OCI-LY7 (cell line): ENCODE measurements at regions not wholly inside any gene's neighbourhood (a gene's known extent, or its start where the extent isn't known, plus 50 kb on each side); places are given as distances from the start of the nearest gene placed in this dataset.

ENCODE experiments used
- BruUV-seq: library from RNA; stranded (reverse); fragments of 400-500 nt; replicated peaks from 2 replicates; lab custom pipeline; 2021; lab: Mats Ljungman, UMichigan
- CTCF ChIA-PET: fragments of 300-600 bp; sonication (Branson Sonifier 250); formaldehyde crosslinking; loops from one replicate; lab custom pipeline; 2022; ENCODE audit warnings: antibody characterized with exemption; ENCODE audit not compliant: unreplicated experiment; lab: Charles Lee
- POLR2A ChIA-PET: fragments of 300-600 bp; sonication (Branson Sonifier 250); formaldehyde crosslinking; loops from one replicate; lab custom pipeline; 2022; ENCODE audit warnings: antibody characterized with exemption; lab: Charles Lee
- DNase-seq: peaks from one replicate; pipeline ENCODE4 v3.0.0-alpha.2; 2015; ENCODE audit warnings: low spot score
- H2AFZ ChIP-seq: fragments of 200-600 bp; sonication (generic), shearing (Covaris generic); 2 replicates; pipeline ENCODE4 v1.6.1; 2014; ENCODE audit warnings: mild to moderate bottlenecking, antibody characterized with exemption, low read length, moderate library complexity
- H3K27ac ChIP-seq: fragments of 200-600 bp; sonication (generic); 2 replicates; pipeline ENCODE4 v1.5.1; 2014; ENCODE audit warnings: mixed run types, low read depth, mild to moderate bottlenecking, moderate library complexity, low read length, inconsistent platforms; ENCODE audit not compliant: poor library complexity, severe bottlenecking
- H3K36me3 ChIP-seq: fragments of 200-600 bp; sonication (generic); 2 replicates; pipeline ENCODE4 v1.6.1; 2014; ENCODE audit warnings: mild to moderate bottlenecking, antibody characterized with exemption, low read length, moderate library complexity, mixed read lengths; ENCODE audit not compliant: insufficient read depth
- H3K4me1 ChIP-seq: fragments of 200-600 bp; sonication (generic); 2 replicates; pipeline ENCODE4 v1.5.1; 2014; ENCODE audit warnings: mild to moderate bottlenecking, low read length; ENCODE audit not compliant: insufficient read depth, poor library complexity, severe bottlenecking
- H3K4me2 ChIP-seq: fragments of 200-600 bp; sonication (generic); 2 replicates; pipeline ENCODE4 v1.6.1; 2014; ENCODE audit warnings: mild to moderate bottlenecking, low read length
- H3K4me3 ChIP-seq: fragments of 200-600 bp; sonication (generic); 2 replicates; pipeline ENCODE4 v1.5.1; 2014; ENCODE audit warnings: mild to moderate bottlenecking, low read depth, low read length; ENCODE audit not compliant: poor library complexity, severe bottlenecking
- H3K79me2 ChIP-seq: fragments of 200-600 bp; sonication (generic); 2 replicates; pipeline ENCODE4 v1.6.1; 2016; ENCODE audit warnings: low read depth, mild to moderate bottlenecking, low read length, moderate library complexity, mixed read lengths; ENCODE audit not compliant: insufficient read depth
- H3K9me2 ChIP-seq: fragments of 200-600 bp; sonication (generic); 2 replicates; pipeline ENCODE4 v1.6.1; 2016; ENCODE audit warnings: mild to moderate bottlenecking, low read length, mixed read lengths; ENCODE audit not compliant: insufficient read depth
- H3K9me3 ChIP-seq: fragments of 200-600 bp; sonication (generic); 2 replicates; pipeline ENCODE4 v1.6.1; 2014; ENCODE audit warnings: mild to moderate bottlenecking, mixed run types, low read length, mixed read lengths
- H4K20me1 ChIP-seq: fragments of 200-600 bp; sonication (generic); 2 replicates; pipeline ENCODE4 v1.6.1; 2014; ENCODE audit warnings: mild to moderate bottlenecking, antibody characterized with exemption, low read length, moderate library complexity, mixed read lengths; ENCODE audit not compliant: insufficient read depth
- CTCF ChIP-seq: fragments of 200-600 bp; sonication (generic); conservative IDR thresholded peaks from 2 replicates; pipeline ENCODE4 v1.5.1; 2014; ENCODE audit warnings: mild to moderate bottlenecking, antibody characterized with exemption, low read length, moderate library complexity, mixed read lengths
- EZH2phosphoT487 ChIP-seq: fragments of 200-600 bp; sonication (generic); IDR thresholded peaks from 2 replicates; pipeline ENCODE4 v1.6.1; 2018; ENCODE audit warnings: low read depth, borderline replicate concordance, mild to moderate bottlenecking, mixed run types, antibody characterized with exemption, low read length, moderate library complexity, mixed read lengths
- intact Hi-C: fragments of 100-400 bp; cut with micrococcal nuclease; formaldehyde crosslinking; loops from one replicate; pipeline ENCODE4 v1.10.0; 2022; ENCODE audit not compliant: unreplicated experiment

GRCh38 chr17:12489325-12489724 is 176.4 kb upstream of the MYOCD start:
- ChIA-PET POLR2A (no interaction called here), CTCF (no interaction called here)
- Histone ChIP-seq H3K4me1 (no peaks in the 10 kb centered on the region), H3K79me2 (no peaks in the 10 kb centered on the region), H3K36me3 (no peaks in the 10 kb centered on the region), H3K4me2 (no peak overlapping the region), H3K9me3 (no peaks in the 10 kb centered on the region), H3K4me3 (no peak overlapping the region), H2AFZ (no peak overlapping the region), H4K20me1 (no peaks in the 10 kb centered on the region), H3K27ac (no peak overlapping the region), H3K9me2 (no peaks in the 10 kb centered on the region)
- no TSS peak for BruUV-seq
- TF ChIP-seq EZH2phosphoT487: no peak
- no peak for TF ChIP-seq CTCF
- intact Hi-C loops: no loop called here
- DNase-seq: no peak

GRCh38 chr17:12492450-12492849 is 173.2 kb upstream of the MYOCD start:
- DNase-seq: no peak
- Histone ChIP-seq H4K20me1 (no peaks in the 10 kb centered on the region), H3K4me1 (peaks cover 5% of the 10 kb centered on the region), H3K9me3 (no peaks in the 10 kb centered on the region), H2AFZ (no peak overlapping the region), H3K9me2 (no peaks in the 10 kb centered on the region), H3K79me2 (no peaks in the 10 kb centered on the region), H3K36me3 (no peaks in the 10 kb centered on the region), H3K4me3 (no peak overlapping the region), H3K27ac (no peak overlapping the region), H3K4me2 (no peak overlapping the region)
- no peak for TF ChIP-seq CTCF
- no peak for TF ChIP-seq EZH2phosphoT487
- intact Hi-C loops: no loop called here
- ChIA-PET CTCF (no interaction called here), POLR2A (no interaction called here)
- BruUV-seq: no TSS peak

GRCh38 chr17:12505866-12506265 is 159.8 kb upstream of the MYOCD start:
- ChIA-PET POLR2A (interaction anchor here (0.5 kb wide), 1 partner anchor 28 kb away, joined by 4 read pairs; no protein-coding TSS in a partner anchor), CTCF (no interaction called here)
- TF ChIP-seq EZH2phosphoT487 (no peak), CTCF (no peak)
- no TSS peak for BruUV-seq
- Histone ChIP-seq H3K79me2 (no peaks in the 10 kb centered on the region), H3K9me2 (no peaks in the 10 kb centered on the region), H3K27ac (no peak overlapping the region), H3K9me3 (no peaks in the 10 kb centered on the region), H3K36me3 (no peaks in the 10 kb centered on the region), H3K4me2 (no peak overlapping the region), H2AFZ (no peak overlapping the region), H3K4me3 (no peak overlapping the region), H3K4me1 (no peaks in the 10 kb centered on the region), H4K20me1 (no peaks in the 10 kb centered on the region)
- intact Hi-C loops: no loop called here
- DNase-seq: no peak
